ENCODE measurements at regions not wholly inside any gene's neighbourhood (a gene's known extent, or its start where the extent isn't known, plus 50 kb on each side); places are given as distances from the start of the nearest gene placed in this dataset.

- Histone ChIP-seq H3K27me3 (no peaks in the 10 kb centered on the region), H3K27ac (no peak overlapping the region), H3K36me3 (no peaks in the 10 kb centered on the region), H3K4me1 (ENCODE audit: control insufficient read depth in 1 of 2, insufficient read depth in 1 of 2, low read depth in 1 of 2, low read length in 1 of 2) (no peaks in the 10 kb centered on the region), H3K9me3 (no peaks in the 10 kb centered on the region), H3K4me3 (ENCODE audit: low read depth in 1 of 2, low read length in 1 of 2) (no peak overlapping the region)
- TF ChIP-seq CTCF (IDR thresholded peaks at IDR 0.05) = no peak
Measured at GRCh38 chr13:80151016-80151415, 189.9 kb downstream of the SPRY2 start.

GRCh38 chr13:80149736-80150135, 191.2 kb downstream of the SPRY2 start:
- no peaks in the 10 kb centered on the region for H3K27me3 ChIP-seq
- H3K4me3 ChIP-seq (ENCODE audit: low read depth in 1 of 2, low read length in 1 of 2) = no peak overlapping the region
- H3K36me3 ChIP-seq = no peaks in the 10 kb centered on the region
- no peaks in the 10 kb centered on the region for H3K9me3 ChIP-seq
- TF ChIP-seq CTCF (IDR thresholded peaks at IDR 0.05) = no peak
- H3K27ac ChIP-seq = no peak overlapping the region
- H3K4me1 ChIP-seq (ENCODE audit: control insufficient read depth in 1 of 2, insufficient read depth in 1 of 2, low read depth in 1 of 2, low read length in 1 of 2) = no peaks in the 10 kb centered on the region

GRCh38 chr13:80145171-80145690, 195.7 kb downstream of the SPRY2 start:
- H3K4me1 ChIP-seq (ENCODE audit: control insufficient read depth in 1 of 2, insufficient read depth in 1 of 2, low read depth in 1 of 2, low read length in 1 of 2) = no peaks in the 10 kb centered on the region
- no peaks in the 10 kb centered on the region for H3K9me3 ChIP-seq
- H3K4me3 ChIP-seq (ENCODE audit: low read depth in 1 of 2, low read length in 1 of 2) = no peak overlapping the region
- no peak overlapping the region for H3K27ac ChIP-seq
- no peak for TF ChIP-seq CTCF (IDR thresholded peaks at IDR 0.05)
- H3K27me3 ChIP-seq = no peaks in the 10 kb centered on the region
- no peaks in the 10 kb centered on the region for H3K36me3 ChIP-seq

- Histone ChIP-seq H3K4me3 (ENCODE audit: low read depth in 1 of 2, low read length in 1 of 2) (no peak overlapping the region), H3K4me1 (ENCODE audit: control insufficient read depth in 1 of 2, insufficient read depth in 1 of 2, low read depth in 1 of 2, low read length in 1 of 2) (no peaks in the 10 kb centered on the region), H3K27me3 (no peaks in the 10 kb centered on the region), H3K9me3 (no peaks in the 10 kb centered on the region), H3K36me3 (no peaks in the 10 kb centered on the region), H3K27ac (no peak overlapping the region)
- no peak for TF ChIP-seq CTCF (IDR thresholded peaks at IDR 0.05)
Measured at GRCh38 chr13:80144493-80144892, 196.4 kb downstream of the SPRY2 start.

- no peaks in the 10 kb centered on the region for H3K36me3 ChIP-seq
- no peak for TF ChIP-seq CTCF (IDR thresholded peaks at IDR 0.05)
- H3K4me1 ChIP-seq (ENCODE audit: control insufficient read depth in 1 of 2, insufficient read depth in 1 of 2, low read depth in 1 of 2, low read length in 1 of 2) = no peaks in the 10 kb centered on the region
- no peak overlapping the region for H3K27ac ChIP-seq
- H3K27me3 ChIP-seq = no peaks in the 10 kb centered on the region
- no peak overlapping the region for H3K4me3 ChIP-seq (ENCODE audit: low read depth in 1 of 2, low read length in 1 of 2)
- no peaks in the 10 kb centered on the region for H3K9me3 ChIP-seq
Measured at GRCh38 chr13:80141123-80141849, 199.6 kb downstream of the SPRY2 start.
